ENCODE measurements at regions not wholly inside any gene's neighbourhood (a gene's known extent, or its start where the extent isn't known, plus 50 kb on each side); places are given as distances from the start of the nearest gene placed in this dataset.

DNA sequence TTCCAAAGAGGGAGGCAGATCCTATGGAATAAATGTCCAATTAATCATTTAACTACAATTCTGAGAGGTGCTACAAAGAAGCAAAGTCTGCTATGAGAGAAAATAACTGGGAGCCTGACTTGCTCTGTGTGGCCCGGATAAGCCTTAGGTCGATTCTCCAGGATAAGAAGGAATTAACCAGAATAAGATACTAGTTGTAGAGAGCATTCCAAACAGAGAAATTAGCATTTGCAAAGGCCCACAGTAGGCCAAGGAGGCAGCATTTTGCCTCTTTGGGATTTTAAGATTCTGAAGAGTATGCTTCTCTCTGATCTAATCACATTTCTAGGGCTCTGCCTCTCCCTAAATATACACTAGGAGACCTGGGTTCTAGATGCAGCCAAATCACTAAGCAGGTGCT is 113.7 kb downstream of the SNX19 start:
- TF ChIP-seq, protein P1, sequence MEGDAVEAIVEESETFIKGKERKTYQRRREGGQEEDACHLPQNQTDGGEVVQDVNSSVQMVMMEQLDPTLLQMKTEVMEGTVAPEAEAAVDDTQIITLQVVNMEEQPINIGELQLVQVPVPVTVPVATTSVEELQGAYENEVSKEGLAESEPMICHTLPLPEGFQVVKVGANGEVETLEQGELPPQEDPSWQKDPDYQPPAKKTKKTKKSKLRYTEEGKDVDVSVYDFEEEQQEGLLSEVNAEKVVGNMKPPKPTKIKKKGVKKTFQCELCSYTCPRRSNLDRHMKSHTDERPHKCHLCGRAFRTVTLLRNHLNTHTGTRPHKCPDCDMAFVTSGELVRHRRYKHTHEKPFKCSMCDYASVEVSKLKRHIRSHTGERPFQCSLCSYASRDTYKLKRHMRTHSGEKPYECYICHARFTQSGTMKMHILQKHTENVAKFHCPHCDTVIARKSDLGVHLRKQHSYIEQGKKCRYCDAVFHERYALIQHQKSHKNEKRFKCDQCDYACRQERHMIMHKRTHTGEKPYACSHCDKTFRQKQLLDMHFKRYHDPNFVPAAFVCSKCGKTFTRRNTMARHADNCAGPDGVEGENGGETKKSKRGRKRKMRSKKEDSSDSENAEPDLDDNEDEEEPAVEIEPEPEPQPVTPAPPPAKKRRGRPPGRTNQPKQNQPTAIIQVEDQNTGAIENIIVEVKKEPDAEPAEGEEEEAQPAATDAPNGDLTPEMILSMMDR (optimal IDR thresholded peaks at IDR 0.05 in 1 of 3, IDR thresholded peaks at IDR 0.05 in 1 of 3, conservative IDR thresholded peaks at IDR 0.05 in 1 of 3; ENCODE audit: extremely low read depth in 1 of 3, insufficient read depth in 2 of 3, low read length in 3 of 3): no peak
- TF ChIP-seq EZH2 (IDR thresholded peaks at IDR 0.05; ENCODE audit: low read length): no peak
